SU-DHL-6 (cell line): ENCODE measurements at regions not wholly inside any gene's neighbourhood (a gene's known extent, or its start where the extent isn't known, plus 50 kb on each side); places are given as distances from the start of the nearest gene placed in this dataset.

ENCODE experiments used
- CTCF ChIP-seq: fragments of 200-600 bp; sonication (generic); IDR thresholded peaks from one replicate; pipeline ENCODE4 v1.5.1; 2017; ENCODE audit warnings: antibody characterized with exemption, mild to moderate bottlenecking, low read length, moderate library complexity; ENCODE audit not compliant: insufficient read depth, poor library complexity, severe bottlenecking
- EZH2phosphoT487 ChIP-seq: fragments of 200-600 bp; sonication (generic), shearing (Covaris generic); conservative IDR thresholded peaks from 2 replicates; pipeline ENCODE4 v1.6.1; 2018; ENCODE audit warnings: mild to moderate bottlenecking, antibody characterized with exemption, low read length, moderate library complexity, mixed read lengths

- TF ChIP-seq CTCF: no peak
- no peak for TF ChIP-seq EZH2phosphoT487
Observed at GRCh38 chr17:20771104-20771503, 191.6 kb downstream of the CDRT15L2 start.
